GM12873 (cell line): ENCODE measurements at regions not wholly inside any gene's neighbourhood (a gene's known extent, or its start where the extent isn't known, plus 50 kb on each side); places are given as distances from the start of the nearest gene placed in this dataset.

Source experiments
- CTCF ChIP-seq: IDR thresholded peaks from 2 replicates; pipeline ENCODE4 v1.5.1; 2012; ENCODE audit warnings: low read depth, mild to moderate bottlenecking, moderate library complexity, low read length, control low read depth; ENCODE audit not compliant: insufficient read depth; ENCODE audit errors: missing control alignments

- no peak for TF ChIP-seq CTCF
Observed at GRCh38 chr1:56212143-56212542, 367.2 kb downstream of the PLPP3 start.

- TF ChIP-seq CTCF, result no peak
Observed at GRCh38 chr1:56206391-56206790, 373.0 kb downstream of the PLPP3 start.

- TF ChIP-seq CTCF, result no peak
Observed at GRCh38 chr1:56204206-56204605, 375.2 kb downstream of the PLPP3 start.

- TF ChIP-seq CTCF, result no peak
Observed at GRCh38 chr1:56202796-56203492, 376.4 kb downstream of the PLPP3 start.

GRCh38 chr1:56202186-56202585, 377.2 kb downstream of the PLPP3 start:
- TF ChIP-seq CTCF, result no peak

- no peak for TF ChIP-seq CTCF
Observed at GRCh38 chr1:56200896-56201295, 378.5 kb downstream of the PLPP3 start.

GRCh38 chr1:56200442-56200841, 378.9 kb downstream of the PLPP3 start:
- no peak for TF ChIP-seq CTCF
